Activated T-helper 1 cell treated with Interleukin-2 at 50 U/mL for 16 hours (primary cell): ENCODE measurements at regions not wholly inside any gene's neighbourhood (a gene's known extent, or its start where the extent isn't known, plus 50 kb on each side); places are given as distances from the start of the nearest gene placed in this dataset.

Experiments
- DNase-seq: peaks from one replicate; pipeline ENCODE4 v3.0.0-alpha.2; 2020; ENCODE audit warnings: low read depth

- DNase-seq = no peak
Observed at GRCh38 chr2:120993661-120994060, 258.0 kb downstream of the GLI2 start.

GRCh38 chr2:120994301-120994995, 258.8 kb downstream of the GLI2 start:
- DNase-seq = no peak

- DNase-seq = no peak
Observed at GRCh38 chr2:120995152-120995551, 259.5 kb downstream of the GLI2 start.

GRCh38 chr2:120995656-120996190, 260.1 kb downstream of the GLI2 start:
- DNase-seq = no peak

GRCh38 chr2:120999377-121000097, 263.9 kb downstream of the GLI2 start:
- DNase-seq = no peak

GRCh38 chr2:121000804-121001203, 265.1 kb downstream of the GLI2 start:
- DNase-seq = no peak

- DNase-seq = no peak
Observed at GRCh38 chr2:121001641-121002040, 266.0 kb downstream of the GLI2 start.

GRCh38 chr2:121002597-121002996, 266.9 kb downstream of the GLI2 start:
- DNase-seq = no peak

GRCh38 chr2:121003391-121003790, 267.7 kb downstream of the GLI2 start:
- no peak for DNase-seq

GRCh38 chr2:121004359-121004758, 268.7 kb downstream of the GLI2 start:
- DNase-seq = no peak

GRCh38 chr2:121004950-121005349, 269.3 kb downstream of the GLI2 start:
- no peak for DNase-seq

GRCh38 chr2:121005453-121005852, 269.8 kb downstream of the GLI2 start:
- no peak for DNase-seq

- DNase-seq = no peak
Observed at GRCh38 chr2:121006743-121007489, 271.2 kb downstream of the GLI2 start.

GRCh38 chr2:121007490-121007853, 271.8 kb downstream of the GLI2 start:
- no peak for DNase-seq

- DNase-seq = no peak
Observed at GRCh38 chr2:121008975-121009374, 273.3 kb downstream of the GLI2 start.

- DNase-seq = no peak
Observed at GRCh38 chr2:121010998-121011397, 274.0 kb downstream of the TFCP2L1 start.

- DNase-seq = no peak
Observed at GRCh38 chr2:121014876-121015275, 270.1 kb downstream of the TFCP2L1 start.

- no peak for DNase-seq
Observed at GRCh38 chr2:121015971-121016485, 269.0 kb downstream of the TFCP2L1 start.

GRCh38 chr2:121017396-121017795, 267.6 kb downstream of the TFCP2L1 start:
- no peak for DNase-seq

GRCh38 chr2:121018136-121019061, 266.6 kb downstream of the TFCP2L1 start:
- no peak for DNase-seq

GRCh38 chr2:121019071-121019470, 265.9 kb downstream of the TFCP2L1 start:
- DNase-seq = no peak
